ENCODE measurements at regions not wholly inside any gene's neighbourhood (a gene's known extent, or its start where the extent isn't known, plus 50 kb on each side); places are given as distances from the start of the nearest gene placed in this dataset.

DNA sequence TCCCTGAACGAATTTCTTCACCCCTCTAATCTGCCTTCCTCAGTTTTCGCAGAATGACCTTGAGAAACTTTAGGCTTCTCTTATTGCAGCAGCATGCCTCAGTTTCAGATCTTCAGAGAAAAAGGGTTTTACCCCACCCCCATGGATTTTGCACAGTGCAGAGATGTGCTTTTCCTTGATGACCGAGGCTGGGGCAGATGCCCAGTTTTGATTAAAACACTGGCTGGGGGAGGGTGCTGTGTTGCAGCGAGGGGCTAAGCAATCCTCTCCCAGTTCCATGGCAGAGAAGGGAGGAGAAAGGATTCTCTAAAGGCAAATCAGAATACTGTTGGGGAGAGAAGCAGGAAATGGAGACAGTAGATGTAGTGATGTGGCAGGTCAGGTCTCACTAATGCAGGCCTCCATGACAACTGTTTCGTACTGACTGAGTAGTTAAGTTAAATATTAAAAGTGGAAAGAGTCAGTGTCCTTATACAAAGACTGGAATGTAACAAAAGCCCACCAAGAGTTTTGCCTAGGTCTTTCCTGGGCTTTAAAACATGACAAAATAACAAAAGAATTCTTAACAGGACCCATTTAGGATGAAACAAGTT is 50.8 kb upstream of the PDZD8 start:
- no peak for DNase-seq (ENCODE audit: low spot score)

DNA sequence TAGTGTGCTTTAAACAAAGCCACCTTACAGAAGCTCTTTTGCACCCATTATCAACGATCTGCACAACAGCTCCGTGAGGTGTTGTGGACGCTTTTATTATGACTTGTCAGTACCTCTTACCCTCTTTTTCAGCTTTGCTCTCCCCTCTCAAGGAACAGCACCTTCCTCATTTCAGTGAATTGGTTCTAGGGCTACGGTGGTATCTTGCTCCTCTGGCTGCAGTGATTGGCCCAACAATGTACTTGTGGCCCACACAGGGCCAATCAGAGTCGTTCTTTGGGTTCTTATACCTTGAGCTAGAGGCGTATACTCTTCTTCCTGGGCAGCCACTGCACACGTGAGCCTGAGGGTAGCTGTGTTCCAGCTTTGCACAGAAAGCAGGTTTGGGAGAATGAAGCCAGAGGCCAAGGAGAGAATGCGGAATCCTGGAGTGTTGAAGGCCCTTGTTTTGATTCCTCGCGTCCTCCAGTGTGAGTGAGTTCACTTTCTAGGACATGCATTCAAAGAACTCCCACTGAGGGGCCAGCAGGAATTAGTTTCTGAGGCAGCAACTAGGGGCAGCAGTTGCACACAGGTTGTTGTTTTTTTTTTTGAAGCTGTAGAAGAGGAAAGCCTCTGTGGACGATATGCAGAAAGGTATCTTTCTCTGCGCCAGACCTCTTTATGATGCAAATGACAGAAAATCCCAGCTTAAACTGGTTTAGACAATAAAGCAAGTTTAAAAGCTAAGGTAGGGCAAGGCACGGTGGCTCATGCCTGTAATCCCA is 49.8 kb upstream of the PDZD8 start:
- no peak for DNase-seq (ENCODE audit: low spot score)

All from LoVo (cell line).